ENCODE measurements at regions not wholly inside any gene's neighbourhood (a gene's known extent, or its start where the extent isn't known, plus 50 kb on each side); places are given as distances from the start of the nearest gene placed in this dataset.
A peak's percentile ranks its signal among the peaks of the same experiment; 100 is the strongest.
"Not testable (repeated sequence)": the region's sequence is repeated elsewhere in the genome, so short reads cannot be mapped to it uniquely, and the experiment has no call there.

DNA sequence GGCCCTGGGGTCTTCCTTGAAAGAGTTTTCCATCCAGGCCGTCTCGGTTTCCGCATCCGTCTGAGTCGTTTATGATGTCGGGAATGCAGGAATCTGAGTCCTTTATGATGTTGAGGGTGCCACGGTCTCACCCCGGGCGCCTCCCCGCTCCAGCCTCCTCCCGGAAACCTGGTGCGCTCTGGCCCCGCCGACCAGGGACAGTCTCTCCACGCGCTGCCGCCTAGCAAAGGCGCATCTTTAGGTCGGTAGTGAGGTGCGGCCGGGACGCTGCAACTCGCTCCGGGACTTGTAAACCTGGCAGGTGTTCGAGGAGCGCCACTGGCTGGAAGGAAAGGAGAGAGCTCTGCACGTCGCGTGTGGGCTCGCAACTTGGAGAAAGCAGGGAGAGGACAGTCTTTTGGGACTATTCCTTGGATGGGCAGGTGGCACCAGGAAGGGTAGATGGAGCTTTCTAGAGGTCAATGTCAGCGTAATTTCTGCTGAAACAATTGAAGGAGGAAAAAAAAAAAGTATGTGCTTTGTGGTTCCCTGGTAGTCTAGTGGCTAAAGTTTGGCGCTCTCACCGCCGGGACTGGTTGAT, 132.0 kb downstream of the FAM72B start:
- DNase-seq, result not testable (repeated sequence)

DNA sequence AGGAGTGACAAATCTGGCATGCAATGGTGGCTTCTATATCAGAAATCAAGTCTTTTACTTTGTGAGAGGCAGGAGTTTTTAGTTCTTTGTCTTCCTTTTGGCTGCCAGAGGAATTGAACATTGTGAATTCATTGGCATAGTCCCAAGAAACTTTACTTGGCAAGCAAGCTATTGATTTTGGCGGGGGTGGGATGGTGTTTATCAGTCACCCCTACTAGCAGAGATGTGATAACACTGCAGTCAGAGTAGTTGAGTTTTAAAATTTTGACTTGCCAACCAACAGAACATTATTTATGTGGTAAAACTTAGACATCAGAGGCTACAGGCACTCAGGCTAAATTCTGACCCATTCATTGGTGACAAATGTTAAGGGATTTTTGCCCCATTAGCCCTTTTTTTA, 129.2 kb downstream of the FAM72B start:
- DNase-seq, result not testable (repeated sequence)

DNA sequence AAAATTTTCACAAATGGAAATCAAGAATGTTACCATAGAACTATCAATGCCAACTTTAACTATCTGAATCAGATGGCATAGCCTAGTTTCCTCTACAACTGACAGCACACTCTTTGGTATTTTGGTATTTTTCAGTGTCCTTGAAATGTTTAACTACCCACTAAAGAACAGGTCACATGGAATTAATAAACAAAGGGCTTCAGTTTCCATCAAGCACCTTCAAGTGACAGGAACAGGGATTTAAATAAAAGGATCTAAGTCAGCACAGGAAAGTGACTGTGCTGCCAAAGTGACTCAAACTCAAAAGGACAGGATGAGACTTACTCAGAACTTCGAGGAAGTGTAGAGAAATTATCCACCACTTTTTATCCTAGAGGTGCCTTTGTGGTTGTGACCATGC, 117.2 kb downstream of the FAM72B start:
- DNase-seq, result not testable (repeated sequence)

DNA sequence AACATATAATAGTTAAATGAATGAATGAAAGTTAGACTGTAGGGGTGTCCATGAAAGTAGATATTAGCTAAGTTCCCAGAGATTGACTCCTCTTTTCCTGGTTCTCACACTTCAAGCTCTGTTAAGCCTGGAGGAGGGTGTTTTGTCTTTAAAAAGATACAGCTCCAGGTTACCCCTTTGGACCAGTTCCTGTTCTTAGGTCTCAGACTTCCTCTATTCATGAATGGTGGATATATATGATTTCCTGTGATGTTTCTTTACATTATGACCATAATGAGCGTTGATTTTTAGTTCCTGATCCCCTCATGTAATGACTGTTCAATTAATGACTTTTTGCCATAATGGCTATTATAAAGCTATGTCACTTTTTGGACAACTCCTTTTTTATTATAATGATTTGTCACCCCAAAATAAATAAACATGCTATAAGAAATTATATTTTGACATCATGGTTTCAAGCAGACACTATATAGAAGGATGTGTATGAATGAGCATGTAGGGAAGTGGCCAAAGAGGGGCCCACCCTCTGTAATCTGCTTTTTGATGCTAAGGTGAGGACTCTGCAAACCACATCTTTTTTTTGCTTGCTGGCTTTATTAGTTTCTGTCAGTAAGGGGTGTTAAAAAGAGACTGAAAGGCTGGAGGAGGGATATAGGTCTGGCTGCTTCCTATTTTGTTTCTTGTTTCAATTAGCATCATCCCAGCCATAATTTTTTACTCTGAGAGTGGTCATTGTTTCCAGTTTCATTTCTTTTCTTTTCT, 115.2 kb downstream of the FAM72B start:
- not testable (repeated sequence) for DNase-seq

DNA sequence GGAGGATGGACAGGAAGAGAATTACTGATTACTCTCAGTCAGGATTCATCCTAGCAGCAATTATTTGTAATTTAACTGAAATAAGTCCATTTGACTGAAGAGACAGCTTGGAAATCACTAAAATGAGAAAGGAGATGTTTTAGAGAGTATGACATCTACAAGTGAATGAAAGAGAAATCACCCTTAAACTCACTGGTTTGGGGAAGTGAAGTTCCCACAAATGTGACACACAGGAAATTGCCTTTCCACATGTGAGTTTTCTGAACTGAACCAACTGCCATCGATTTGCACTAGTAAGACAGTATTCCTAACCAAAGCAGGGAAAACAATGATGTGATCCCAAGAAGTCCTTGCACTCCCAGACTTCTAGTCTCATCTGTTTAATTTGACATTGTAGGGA, 110.3 kb downstream of the FAM72B start:
- DNase-seq, result not testable (repeated sequence)

DNA sequence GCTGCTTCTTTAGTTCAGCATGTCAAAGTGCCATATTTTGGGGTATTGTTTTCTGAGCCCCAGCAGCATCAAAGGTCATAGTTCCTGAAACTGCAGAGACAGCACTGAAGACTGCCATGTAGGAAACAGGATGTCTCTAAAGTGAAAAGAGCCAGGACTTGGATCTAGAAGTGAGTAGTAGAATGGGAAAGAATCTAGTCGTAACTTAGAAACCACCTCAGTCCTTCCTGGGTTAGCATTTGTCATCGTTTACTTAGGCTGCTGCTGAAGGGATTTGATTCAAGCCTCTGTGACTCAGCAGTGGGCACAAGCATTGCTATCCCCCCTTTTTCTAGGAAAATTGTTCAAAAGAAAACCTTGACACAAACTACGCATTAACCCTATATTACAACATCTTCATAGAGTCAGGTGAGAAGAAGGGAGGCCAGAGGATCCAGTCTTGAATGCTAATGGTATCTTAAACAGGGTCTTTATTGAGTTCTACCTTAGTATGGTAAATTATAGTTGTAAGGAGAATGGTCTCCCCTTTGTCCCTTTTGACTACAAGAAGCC, 108.8 kb downstream of the FAM72B start:
- not testable (repeated sequence) for DNase-seq

DNA sequence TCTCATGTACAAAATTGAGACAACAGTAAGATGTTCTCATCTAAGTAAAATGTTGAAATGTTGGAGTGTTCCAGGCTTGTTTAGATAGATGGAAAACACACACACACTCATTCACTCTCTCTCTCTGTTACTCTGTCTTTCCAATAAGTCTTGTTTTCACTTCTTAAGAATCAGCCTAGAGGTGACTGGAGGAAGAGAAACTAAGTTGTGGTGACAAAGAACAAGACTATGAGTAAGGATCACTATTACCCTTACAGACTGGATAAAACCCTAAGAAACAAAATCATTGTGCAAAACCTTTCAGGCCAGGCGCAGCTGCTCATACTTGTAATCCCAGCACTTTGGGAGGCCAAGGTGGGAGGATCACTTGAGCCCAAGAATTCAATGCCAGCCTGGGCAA, 107.5 kb downstream of the FAM72B start:
- DNase-seq, result not testable (repeated sequence)

DNA sequence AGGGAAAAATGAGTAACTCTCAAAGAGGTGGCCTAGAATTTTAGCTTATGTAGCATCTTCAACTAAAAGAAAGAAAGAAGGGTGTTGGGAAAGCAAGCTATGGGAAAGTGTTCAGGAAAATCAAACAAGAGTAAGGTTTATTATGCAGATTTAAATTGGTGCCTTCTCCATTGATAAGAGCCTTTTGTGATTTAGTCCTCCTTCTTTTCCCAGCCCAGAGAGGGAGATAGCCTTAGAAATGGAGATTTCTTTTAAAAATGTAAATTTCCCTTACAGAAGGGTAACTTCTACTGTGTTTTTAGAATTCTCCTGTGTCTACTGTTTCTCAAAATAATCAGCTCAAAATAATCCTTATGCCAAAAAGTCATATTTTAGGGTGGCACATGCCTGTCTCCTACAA, 104.5 kb downstream of the FAM72B start:
- not testable (repeated sequence) for DNase-seq

DNA sequence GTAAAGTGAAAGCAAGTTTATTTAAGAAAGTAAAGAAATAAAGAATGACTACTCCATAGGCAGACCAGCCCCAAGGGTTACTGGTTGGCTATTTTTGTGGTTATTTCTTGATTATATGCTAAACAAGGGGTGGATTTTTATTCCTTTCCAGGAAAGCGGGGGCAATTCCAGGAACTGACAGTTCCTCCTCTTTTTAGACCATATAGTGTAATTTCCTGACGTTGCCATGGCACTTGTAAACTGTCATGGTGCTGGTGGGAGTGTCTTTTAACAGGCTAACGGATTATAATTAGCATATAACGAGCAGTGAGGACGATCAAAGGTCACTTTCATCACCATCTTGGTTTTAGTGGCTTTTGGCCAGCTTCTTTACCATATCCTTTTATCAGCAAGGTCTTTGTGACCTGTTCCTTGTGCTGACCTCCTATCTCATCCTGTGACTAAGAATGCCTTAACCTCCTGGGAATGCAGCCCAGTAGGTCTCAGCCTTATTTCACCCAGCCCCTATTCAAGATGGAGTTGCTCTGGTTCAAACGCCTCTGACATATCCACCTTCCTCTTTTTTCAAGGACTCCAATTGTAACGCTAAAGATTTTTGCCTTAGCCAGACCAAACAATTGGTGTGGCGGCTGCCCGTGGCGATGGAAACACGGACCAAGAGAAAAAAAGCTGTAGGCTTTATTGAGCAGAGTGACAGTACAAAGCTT, 103.8 kb downstream of the FAM72B start:
- not testable (repeated sequence) for DNase-seq

DNA sequence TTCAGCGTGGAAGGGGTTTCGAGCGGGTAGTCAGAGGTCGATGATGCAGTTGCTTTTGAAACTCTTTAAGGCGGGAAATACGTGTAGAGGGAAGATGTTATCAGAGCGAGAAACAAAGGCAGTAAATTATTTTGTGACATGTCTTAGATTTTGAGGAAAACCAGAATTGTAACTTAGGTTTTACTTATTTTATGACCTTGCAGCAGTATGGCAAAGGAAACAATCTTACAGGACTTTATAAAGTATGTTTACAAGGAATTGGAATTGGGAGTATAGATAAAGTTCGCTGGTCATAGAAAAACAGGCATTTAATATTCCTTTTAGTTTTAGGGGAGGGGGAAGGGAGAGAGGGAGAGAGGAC, 103.3 kb downstream of the FAM72B start:
- DNase-seq, result not testable (repeated sequence)

DNA sequence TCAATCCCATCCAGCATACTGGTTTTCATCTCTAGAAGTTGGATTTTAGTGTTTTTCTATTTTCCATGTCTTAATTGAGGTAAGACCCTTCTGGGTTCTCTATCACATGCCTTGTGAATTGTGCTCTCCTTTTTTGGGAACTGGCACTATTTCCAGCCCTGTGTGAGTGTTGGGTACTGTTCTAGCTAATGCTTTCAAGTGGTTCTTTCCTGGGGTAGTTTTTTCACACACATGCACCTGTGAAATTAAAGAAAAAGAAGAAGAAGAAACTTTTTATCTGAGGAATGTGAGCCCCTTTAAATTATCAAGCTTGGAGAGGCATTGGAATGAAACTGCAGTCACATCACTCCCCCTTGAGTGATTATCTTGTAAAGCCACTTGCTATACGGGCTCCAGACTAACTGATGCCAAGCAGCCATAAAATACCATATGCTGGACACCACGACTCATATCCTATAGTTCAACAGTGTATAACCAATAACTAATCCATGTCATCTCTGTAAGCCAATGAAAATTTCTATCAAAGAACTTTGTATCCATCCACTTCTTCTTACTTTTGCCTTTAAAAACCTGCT, 102.4 kb downstream of the FAM72B start:
- not testable (repeated sequence) for DNase-seq

DNA sequence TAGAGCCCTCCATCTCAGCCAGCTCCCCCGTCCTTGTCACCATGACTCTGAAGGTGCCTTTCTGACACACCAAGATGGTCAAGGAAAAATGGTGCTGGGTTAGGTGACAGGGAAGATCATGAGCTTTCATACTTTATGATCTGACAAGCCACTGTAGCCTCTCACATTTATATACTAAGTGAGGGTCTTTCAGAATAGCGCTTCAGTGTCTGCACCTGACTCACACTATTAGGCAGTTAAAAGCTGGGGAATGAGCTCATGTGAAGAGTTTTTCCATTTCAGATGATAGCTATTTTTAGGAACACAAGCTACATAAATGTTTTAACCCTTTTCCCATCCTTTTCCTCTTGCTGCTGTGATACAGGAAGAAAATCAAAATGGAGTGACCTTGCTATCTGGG, 101.1 kb downstream of the FAM72B start:
- not testable (repeated sequence) for DNase-seq

DNA sequence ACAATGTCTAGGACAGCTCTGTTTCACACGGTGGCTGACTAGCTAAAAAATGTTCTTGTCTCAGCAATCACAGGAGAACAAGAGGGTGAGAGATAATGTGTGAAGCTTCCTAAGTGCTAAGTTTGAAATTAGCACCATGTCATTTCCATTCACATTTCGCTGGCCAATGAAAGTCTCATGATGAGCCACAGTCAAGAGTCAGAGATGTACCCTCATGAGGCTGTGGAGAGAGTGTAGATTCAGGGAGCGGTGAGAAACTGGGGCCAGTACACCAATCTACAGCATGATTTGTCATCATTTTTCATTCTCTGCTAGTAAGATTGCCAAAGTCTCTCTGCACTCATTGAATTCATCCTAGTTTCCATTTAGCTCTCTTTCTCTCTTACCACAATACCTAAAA, 97.9 kb downstream of the FAM72B start:
- DNase-seq, result not testable (repeated sequence)

DNA sequence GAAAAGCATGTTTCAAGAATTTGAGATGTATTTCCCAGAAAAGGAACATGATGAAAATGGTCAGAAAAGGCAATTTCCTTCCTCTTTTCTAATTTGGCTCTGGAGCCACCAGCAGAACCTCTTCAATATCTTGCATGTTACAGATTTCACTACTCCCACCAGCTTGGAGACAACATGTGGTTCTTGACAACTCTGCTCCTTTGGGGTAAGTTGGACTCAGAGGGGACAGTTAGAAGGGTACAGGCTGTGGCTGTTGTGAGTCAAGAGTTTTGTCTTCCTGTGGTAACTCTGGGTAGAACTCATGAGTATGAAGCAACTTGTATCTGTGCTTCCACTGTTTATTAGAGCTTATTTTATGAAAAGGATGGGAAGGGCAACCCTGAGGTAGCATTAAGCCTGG, 96.9 kb downstream of the FAM72B start:
- not testable (repeated sequence) for DNase-seq

DNA sequence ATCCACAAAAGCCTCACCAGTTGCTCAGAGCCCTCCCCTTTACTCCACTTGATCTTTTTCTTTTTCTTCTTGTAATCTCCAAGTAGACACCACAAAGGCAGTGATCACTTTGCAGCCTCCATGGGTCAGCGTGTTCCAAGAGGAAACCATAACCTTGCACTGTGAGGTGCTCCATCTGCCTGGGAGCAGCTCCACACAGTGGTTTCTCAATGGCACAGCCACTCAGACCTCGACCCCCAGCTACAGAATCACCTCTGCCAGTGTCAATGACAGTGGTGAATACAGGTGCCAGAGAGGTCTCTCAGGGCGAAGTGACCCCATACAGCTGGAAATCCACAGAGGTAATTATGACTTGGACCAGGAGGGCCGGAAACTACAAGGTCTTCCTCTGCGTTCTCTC, 95.6 kb downstream of the FAM72B start:
- DNase-seq, result not testable (repeated sequence)

DNA sequence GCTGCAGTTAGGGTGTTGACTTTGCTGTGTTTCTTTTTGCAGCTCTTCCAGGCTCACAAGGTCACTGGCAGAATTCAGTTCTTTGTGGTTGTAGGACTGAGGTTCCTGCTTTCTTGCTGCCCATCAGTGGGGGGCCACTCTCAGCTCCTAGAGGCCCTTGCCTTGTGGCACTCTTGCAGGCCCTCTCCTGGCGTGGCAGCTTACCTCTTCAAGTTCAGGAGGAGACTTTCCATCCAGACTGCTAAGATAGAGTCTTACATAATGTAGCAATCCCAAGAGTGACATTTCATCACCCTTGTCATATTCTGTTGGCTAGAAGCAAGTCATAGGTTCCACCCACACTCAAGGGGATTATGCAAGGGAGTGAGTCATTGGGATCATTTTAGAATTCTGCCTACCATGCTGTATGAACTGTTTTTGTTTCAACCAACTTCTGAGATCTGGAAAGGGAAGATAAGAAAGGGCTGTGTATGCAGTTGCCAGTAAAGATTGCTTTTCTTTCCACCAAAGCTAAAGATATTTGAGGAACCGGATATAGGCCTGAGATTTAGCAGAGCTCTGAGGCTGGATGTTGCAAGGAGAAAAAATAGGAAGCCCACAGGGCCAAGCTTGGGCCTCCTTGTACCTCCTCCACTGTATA, 91.7 kb downstream of the FAM72B start:
- DNase-seq, result peak; percentile 21

DNA sequence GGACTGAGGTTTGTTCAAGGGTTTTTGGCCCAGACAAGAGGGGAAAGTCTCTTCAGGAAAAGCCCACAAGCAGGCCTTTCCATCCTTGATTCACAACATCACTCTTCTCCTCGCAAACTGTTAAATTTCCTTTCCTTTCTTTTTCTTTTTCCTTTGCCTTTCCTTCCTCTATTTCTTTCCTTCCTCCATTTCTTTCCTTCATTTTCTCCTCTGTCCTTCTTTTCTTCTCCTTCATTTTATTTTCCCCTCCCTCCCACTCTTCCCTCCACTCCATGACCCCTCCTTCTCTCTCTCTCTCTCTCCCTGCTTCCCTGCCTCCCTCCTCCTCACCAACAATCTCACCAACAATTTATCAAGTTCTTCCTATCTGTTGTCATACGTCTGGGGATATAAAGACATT, 89.1 kb downstream of the FAM72B start:
- DNase-seq, result not testable (repeated sequence)

DNA sequence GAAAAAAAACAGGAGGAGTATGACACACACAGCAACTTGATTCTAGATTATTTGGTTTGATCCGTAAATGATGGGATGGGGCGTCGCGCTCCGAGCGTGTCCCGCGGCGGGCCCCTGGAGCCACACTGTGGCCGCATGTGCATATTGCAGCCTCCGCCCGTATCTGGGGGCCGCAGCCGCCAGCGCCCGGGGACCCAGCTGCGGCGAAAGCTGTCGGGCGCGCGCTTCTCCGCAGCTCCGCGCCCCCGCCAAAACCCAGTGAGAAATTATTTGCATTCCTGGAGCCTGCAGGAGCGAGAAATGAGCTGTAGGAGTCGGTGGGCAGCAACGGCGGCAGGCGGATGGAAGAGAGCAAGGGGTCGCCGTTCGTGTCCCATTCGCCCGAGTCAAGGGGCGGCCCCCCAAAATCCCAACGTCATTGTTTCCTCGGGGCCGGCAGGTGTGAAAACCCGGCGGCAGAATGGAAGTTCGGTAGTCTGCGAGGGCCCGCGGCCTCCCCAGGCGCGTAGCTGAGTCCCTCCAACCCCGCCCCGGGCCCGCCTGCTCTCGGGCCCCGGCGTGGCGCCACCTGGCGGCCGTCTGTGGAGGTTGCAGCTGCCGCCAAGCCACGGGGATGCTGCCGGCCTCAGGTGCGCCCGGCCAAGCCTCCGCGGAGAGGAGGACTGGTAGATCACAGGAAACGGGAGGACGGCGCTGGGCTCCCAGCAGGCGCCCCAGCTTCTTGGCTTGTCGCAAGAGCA, 86.8 kb downstream of the FAM72B start:
- peak; percentile 55 for DNase-seq

DNA sequence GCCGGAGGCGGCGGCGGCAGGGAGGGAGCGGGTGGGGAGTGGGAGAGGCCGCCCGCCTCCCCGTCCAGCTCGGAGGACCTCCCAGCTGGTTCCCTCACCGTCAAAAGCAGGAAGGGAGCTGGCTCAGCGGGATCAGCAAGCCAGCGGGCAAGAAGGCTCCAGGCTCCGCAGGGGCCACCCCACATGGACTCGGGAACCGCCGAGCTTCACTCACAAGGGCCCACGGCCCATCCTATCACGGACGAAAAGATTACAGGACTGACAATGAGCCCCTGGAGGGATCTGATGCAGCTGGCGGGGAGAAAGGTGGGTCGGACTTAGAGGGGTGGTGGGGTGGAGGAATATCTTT, 86.3 kb downstream of the FAM72B start:
- DNase-seq, result not testable (repeated sequence)

DNA sequence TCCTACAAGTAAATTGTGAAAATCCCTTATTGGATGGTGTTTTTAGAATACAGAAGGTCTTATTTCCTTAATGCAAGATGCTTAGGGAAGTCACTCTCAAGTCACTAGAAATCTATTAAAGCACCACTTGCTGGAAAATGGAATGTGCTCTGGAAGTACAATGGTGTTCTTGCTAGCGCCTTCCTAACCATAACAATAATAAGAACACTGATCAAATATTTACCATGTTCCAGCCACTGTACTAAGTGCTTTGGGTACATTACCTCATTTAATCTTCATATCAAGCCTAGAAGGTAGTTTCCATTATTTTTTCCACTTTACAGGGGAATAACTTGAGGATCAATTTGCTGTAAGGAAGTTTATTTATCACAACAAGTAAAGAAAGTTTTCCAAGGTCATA, 75.1 kb downstream of the FAM72B start:
- DNase-seq, result not testable (repeated sequence)

DNA sequence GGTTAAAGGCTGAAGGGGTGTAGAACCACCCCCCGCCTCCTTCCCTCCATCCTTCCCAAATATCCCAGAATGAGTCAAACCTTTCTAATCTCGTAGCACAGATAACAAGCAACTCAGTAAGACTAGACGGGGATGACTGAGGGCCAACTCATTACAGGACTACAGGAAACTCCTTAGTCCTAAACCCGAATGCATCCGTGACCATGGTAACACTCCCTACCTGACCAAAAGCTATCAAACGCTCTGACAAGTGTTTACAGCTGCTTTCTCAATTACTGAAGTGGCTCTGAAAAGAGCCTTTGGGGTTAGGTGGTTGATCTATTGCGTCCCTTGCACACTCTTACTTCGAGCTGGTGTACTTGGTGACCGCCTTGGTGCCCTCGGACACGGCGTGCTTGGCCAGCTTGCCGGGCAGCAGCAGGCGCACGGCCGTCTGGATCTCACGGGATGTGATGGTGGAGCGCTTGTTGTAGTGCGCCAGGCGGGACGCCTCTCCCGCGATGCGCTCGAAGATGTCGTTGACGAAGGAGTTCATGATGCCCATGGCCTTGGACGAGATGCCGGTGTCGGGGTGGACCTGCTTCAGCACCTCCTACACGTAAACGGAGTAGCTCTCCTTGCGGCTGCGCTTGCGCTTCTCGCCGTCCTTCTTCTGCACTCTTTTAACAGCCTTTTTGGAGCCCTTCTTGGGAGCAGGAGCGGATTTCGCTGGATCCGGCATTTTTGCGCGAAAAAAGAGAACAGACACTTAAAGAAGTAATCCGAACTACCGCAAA, 67.4 kb downstream of the FAM72B start:
- DNase-seq, result peak; percentile 35

All from fibroblast of skin of back (primary cell).